ENCODE measurements at regions not wholly inside any gene's neighbourhood (a gene's known extent, or its start where the extent isn't known, plus 50 kb on each side); places are given as distances from the start of the nearest gene placed in this dataset.
"Not testable (repeated sequence)": the region's sequence is repeated elsewhere in the genome, so short reads cannot be mapped to it uniquely, and the experiment has no call there.

DNA sequence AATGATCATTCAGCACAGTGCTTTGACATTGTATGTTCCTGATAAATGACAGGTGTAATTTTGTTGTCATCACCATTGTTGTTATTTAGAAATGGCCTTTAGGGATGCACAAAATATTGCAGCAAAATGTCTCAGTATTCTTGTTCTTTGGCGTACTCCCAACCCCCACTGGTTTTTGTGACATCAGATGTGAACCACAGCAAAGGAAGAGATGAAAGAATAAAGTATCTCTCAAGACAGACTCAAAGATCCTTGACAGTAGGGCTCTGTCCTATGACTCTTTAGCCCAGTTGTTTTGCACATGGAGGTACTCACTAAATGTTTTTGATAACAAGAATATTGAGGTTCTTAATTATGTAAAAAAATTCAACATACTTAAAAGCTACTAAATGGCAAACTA lies 59.5 kb upstream of the HMGB1 start:
- H3K9me3 ChIP-seq (ENCODE audit: control insufficient read depth, low read depth, low read length); H3K4me1 ChIP-seq (ENCODE audit: insufficient read depth, low read length); DNase-seq; H2BK120ac ChIP-seq (ENCODE audit: low read depth, low read length, poor library complexity, severe bottlenecking); H3K9me3 Mint-ChIP-seq; H3T11ph ChIP-seq (ENCODE audit: low read length); H2BK20ac ChIP-seq (ENCODE audit: low read depth, low read length, poor library complexity, severe bottlenecking); H3K27ac Mint-ChIP-seq; H3K9ac ChIP-seq (ENCODE audit: extremely low read depth, insufficient read length, low read length); H3K79me1 ChIP-seq (ENCODE audit: insufficient read depth, low read depth, low read length, poor library complexity, severe bottlenecking); H2AFZ ChIP-seq (ENCODE audit: low read length); H3K27me3 Mint-ChIP-seq (ENCODE audit: low read depth); H3K56ac ChIP-seq (ENCODE audit: insufficient read length, low read depth, low read length); H3K23me2 ChIP-seq (ENCODE audit: insufficient read length, low read depth, low read length, poor library complexity, severe bottlenecking); H2BK5ac ChIP-seq (ENCODE audit: insufficient read length, low read length); H3K79me2 ChIP-seq (ENCODE audit: insufficient read depth, low read length); H3K4me2 ChIP-seq (ENCODE audit: insufficient read depth, insufficient read length, low read length); H2AK5ac ChIP-seq (ENCODE audit: insufficient read length, low read length); H2BK15ac ChIP-seq (ENCODE audit: low read depth, low read length); H4K8ac ChIP-seq (replicated peaks; ENCODE audit: insufficient read length, low read depth, low read length); H3K23ac ChIP-seq (ENCODE audit: insufficient read length, low read depth, low read length); H4K91ac ChIP-seq (ENCODE audit: insufficient read length, low read depth, low read length); H4K20me1 ChIP-seq (ENCODE audit: control insufficient read depth, insufficient read depth, insufficient read length); H3K4ac ChIP-seq (ENCODE audit: low read depth, low read length); H3K36me3 Mint-ChIP-seq (ENCODE audit: insufficient read depth in 1 of 3, low read depth in 3 of 3); H3K27ac ChIP-seq (ENCODE audit: insufficient read length, low read depth, low read length); H3K14ac ChIP-seq (ENCODE audit: insufficient read depth, low read length); H3K4me3 Mint-ChIP-seq; H4K5ac ChIP-seq (ENCODE audit: insufficient read length, low read depth, low read length); H2BK12ac ChIP-seq (ENCODE audit: insufficient read length, low read depth, low read length); H3K18ac ChIP-seq (ENCODE audit: insufficient read length, low read depth, low read length); H3K27me3 ChIP-seq (ENCODE audit: insufficient read depth, low read length): not testable (repeated sequence)
- WGBS (ENCODE audit: extremely low coverage, insufficient read length, low lambda C conversion rate) = no CpG with 5 or more reads among the region's 1 CpG
- peaks cover 9 to 10% of the 10 kb centered on the region in 2 experiments for H3K4me1 Mint-ChIP-seq
